Endothelial cell of umbilical vein (primary cell): ENCODE measurements at regions not wholly inside any gene's neighbourhood (a gene's known extent, or its start where the extent isn't known, plus 50 kb on each side); places are given as distances from the start of the nearest gene placed in this dataset.
"Not testable (repeated sequence)": the region's sequence is repeated elsewhere in the genome, so short reads cannot be mapped to it uniquely, and the experiment has no call there.

Source experiments
- BruUV-seq: library from RNA; stranded (reverse); fragments of 400-500 nt; replicated peaks from 2 replicates; lab custom pipeline; 2021; lab: Mats Ljungman, UMichigan
- CTCF ChIA-PET: fragments of 300-600, 350-600 bp; sonication (Branson Sonifier 250); formaldehyde crosslinking; loops from one replicate; lab custom pipeline; 2021; ENCODE audit warnings: antibody characterized with exemption, inconsistent platforms; lab: Charles Lee
- POLR2A ChIA-PET: fragments of 300-600, 350-600 bp; sonication (Branson Sonifier 250); formaldehyde crosslinking; loops from one replicate; lab custom pipeline; 2021; ENCODE audit warnings: antibody characterized with exemption, inconsistent platforms; lab: Charles Lee
- DNase-seq: peaks from one replicate; pipeline ENCODE4 v3.0.0-alpha.2; 2011; ENCODE audit warnings: low read depth, low spot score
- FAIRE-seq: peaks from 2 replicates; lab custom pipeline; 2011; peaks lifted over from hg19 to GRCh38; lab: Jason Lieb, UNC
- H2AFZ ChIP-seq: 2 replicates; pipeline ENCODE4 v1.6.0; 2012; ENCODE audit warnings: low read depth, low read length, control low read depth, inconsistent platforms
- H3K27ac ChIP-seq: 2 replicates; pipeline ENCODE4 v1.5.1; 2011; ENCODE audit warnings: low read depth, mild to moderate bottlenecking, control low read depth, low read length, moderate library complexity; ENCODE audit not compliant: insufficient read depth
- H3K27me3 ChIP-seq, 2 experiments: 2 replicates each; pipeline versions ENCODE4 v1.6.0 to v1.6.1; 2011; ENCODE audit warnings: low read length in 2 of 2, mixed read lengths in 1 of 2; ENCODE audit not compliant: control insufficient read depth in 2 of 2, insufficient read depth in 2 of 2
- H3K36me3 ChIP-seq, 2 experiments: 2 replicates in 1 of 2; 3 replicates in 1 of 2; pipeline ENCODE4 v1.5.1; 2011; ENCODE audit warnings: low read length in 2 of 2, mild to moderate bottlenecking in 1 of 2, moderate library complexity in 1 of 2; ENCODE audit not compliant: control insufficient read depth in 2 of 2, insufficient read depth in 2 of 2; ENCODE audit errors: extremely low read depth in 1 of 2
- H3K4me1 ChIP-seq: 3 replicates; pipeline ENCODE4 v1.5.1; 2011; ENCODE audit warnings: mild to moderate bottlenecking, low read length; ENCODE audit not compliant: control insufficient read depth, insufficient read depth; ENCODE audit errors: extremely low read depth
- H3K4me2 ChIP-seq: 2 replicates; pipeline ENCODE4 v1.6.1; 2011; ENCODE audit warnings: low read length, control low read depth, mixed read lengths; ENCODE audit not compliant: insufficient read depth
- H3K4me3 ChIP-seq, 3 experiments: fragments of 200-600 bp in 1 of 3; sonication (generic), shearing (Covaris generic) in 1 of 3; replicated peaks in 1 of 3; 2 replicates each; pipeline ENCODE4 v1.5.1; 2011 to 2016; ENCODE audit warnings: control low read depth in 3 of 3, low read length in 3 of 3, mild to moderate bottlenecking in 2 of 3, inconsistent platforms in 1 of 3, low read depth in 1 of 3, moderate library complexity in 1 of 3; ENCODE audit not compliant: insufficient read depth in 1 of 3
- H3K79me2 ChIP-seq: 2 replicates; pipeline ENCODE4 v1.6.0; 2012; ENCODE audit warnings: low read length, inconsistent platforms; ENCODE audit not compliant: control insufficient read depth, insufficient read depth
- H3K9ac ChIP-seq: replicated peaks from 2 replicates; pipeline ENCODE3; 2011; ENCODE audit warnings: low read length, control low read depth; ENCODE audit not compliant: insufficient read depth; ENCODE audit errors: extremely low read depth
- H3K9me1 ChIP-seq: replicated peaks from 3 replicates; pipeline ENCODE4 v1.6.0; 2011; ENCODE audit warnings: mild to moderate bottlenecking, low read length; ENCODE audit not compliant: control insufficient read depth, insufficient read depth; ENCODE audit errors: extremely low read depth
- H3K9me3 ChIP-seq: replicated peaks from 2 replicates; pipeline ENCODE4 v1.5.1; 2012; ENCODE audit warnings: low read length, inconsistent platforms; ENCODE audit not compliant: control insufficient read depth, insufficient read depth
- H4K20me1 ChIP-seq: replicated peaks from 2 replicates; pipeline ENCODE3; 2011; ENCODE audit warnings: mild to moderate bottlenecking, low read length; ENCODE audit not compliant: control insufficient read depth, insufficient read depth; ENCODE audit errors: extremely low read depth
- EZH2 ChIP-seq: IDR thresholded peaks from 2 replicates; pipeline ENCODE4 v1.6.1; 2012; ENCODE audit warnings: borderline replicate concordance, low read depth, mild to moderate bottlenecking, moderate library complexity, low read length, inconsistent platforms; ENCODE audit not compliant: severe bottlenecking
- FOS ChIP-seq: IDR thresholded peaks from 2 replicates; pipeline ENCODE4 v1.6.1; 2011; ENCODE audit warnings: mild to moderate bottlenecking, low read length, moderate library complexity, borderline replicate concordance; ENCODE audit not compliant: insufficient read depth
- GATA2 ChIP-seq: IDR thresholded peaks from 2 replicates; pipeline ENCODE4 v1.7.0; 2011; ENCODE audit warnings: low read depth, mild to moderate bottlenecking, moderate library complexity, mixed read lengths, low read length; ENCODE audit not compliant: insufficient read length, insufficient read depth
- JUN ChIP-seq: IDR thresholded peaks from 2 replicates; pipeline ENCODE4 v1.6.1; 2011; ENCODE audit warnings: borderline replicate concordance, low read depth; ENCODE audit not compliant: insufficient read length, insufficient read depth
- MYC ChIP-seq: IDR thresholded peaks from one replicate; pipeline ENCODE4 v1.6.1; 2011; ENCODE audit warnings: mild to moderate bottlenecking, low read depth, low read length
- POLR2A ChIP-seq: IDR thresholded peaks from 2 replicates; pipeline ENCODE4 v1.6.1; 2012; ENCODE audit warnings: low read depth, mild to moderate bottlenecking, control low read depth, low read length
- POLR2AphosphoS5 ChIP-seq: IDR thresholded peaks from 2 replicates; pipeline ENCODE4 v1.6.1; 2012; ENCODE audit warnings: low read depth, mild to moderate bottlenecking, control low read depth, low read length, moderate library complexity; ENCODE audit not compliant: insufficient read depth
- dilution Hi-C: fragments of 300-500 bp; cut with MboI; formaldehyde crosslinking; loops from one replicate; pipeline ENCODE4 v1.15.0; 2019; ENCODE audit warnings: low sequenced_read_pairs; ENCODE audit not compliant: extremely low pct_ligation_motif_present
- intact Hi-C: fragments of 100-400 bp; cut with micrococcal nuclease; formaldehyde crosslinking; loops from one replicate; pipeline ENCODE4 v1.10.0; 2022
- TF ChIP-seq, protein P1 (sequence below): IDR thresholded peaks from 2 replicates; pipeline ENCODE4 v1.6.1; 2011; ENCODE audit not compliant: insufficient read depth, insufficient read length
- TF ChIP-seq, protein P2 (sequence below), 2 donors: IDR thresholded peaks; 1 replicate in 1 of 2; 2 replicates in 1 of 2; pipeline ENCODE4 v1.5.1; 2011; ENCODE audit warnings: low read length in 2 of 2, mild to moderate bottlenecking in 2 of 2, moderate library complexity in 2 of 2, control low read depth in 1 of 2, inconsistent platforms in 1 of 2, low read depth in 1 of 2; ENCODE audit not compliant: insufficient read depth in 1 of 2; ENCODE audit errors: extremely low read depth in 1 of 2

DNA sequence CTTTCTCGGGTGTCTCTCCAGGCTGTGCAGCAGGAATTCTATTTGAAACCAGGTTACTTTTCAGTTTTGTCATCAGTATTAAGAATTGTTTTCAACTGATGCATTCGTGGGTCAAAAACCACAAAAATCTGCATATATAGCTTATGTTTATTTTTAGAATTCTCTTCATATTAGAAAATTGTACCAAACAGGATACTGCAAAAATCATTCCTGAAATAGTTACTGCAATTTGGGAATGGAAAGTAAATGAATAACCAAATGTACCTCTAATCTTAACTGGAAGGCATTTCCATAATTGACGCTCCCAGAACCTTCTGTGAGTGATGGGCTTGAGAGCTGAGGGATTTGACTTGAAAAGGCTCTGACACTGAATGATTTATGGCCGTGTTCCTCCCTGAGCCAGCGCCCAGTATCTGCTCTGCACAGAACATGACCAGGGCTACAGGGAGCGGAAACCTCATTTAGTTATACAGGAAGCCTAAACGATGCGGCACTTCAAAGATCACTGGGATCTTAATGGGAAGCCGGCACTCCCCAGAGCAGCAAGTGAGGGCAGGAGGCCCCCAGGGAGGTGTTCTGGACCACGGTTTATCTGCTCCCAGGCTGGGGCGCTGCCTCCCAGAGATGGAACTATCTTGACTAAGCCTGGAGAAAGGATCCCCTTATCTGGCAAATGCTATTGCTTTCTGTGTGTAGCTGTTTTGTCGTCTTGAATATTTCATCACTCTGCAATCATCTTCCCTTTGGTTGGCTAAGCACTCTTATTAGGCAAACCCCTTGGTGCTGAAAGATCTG is 446.0 kb downstream of the QKI start:
- Histone ChIP-seq H3K36me3 (no peaks in the 10 kb centered on the region), H3K9me3 (no peaks in the 10 kb centered on the region), H3K9me1 (no peaks in the 10 kb centered on the region), H3K79me2 (no peaks in the 10 kb centered on the region), H3K4me2 (no peak overlapping the region), H3K4me3 (no peak overlapping the region), H4K20me1 (no peaks in the 10 kb centered on the region), H3K27ac (no peak overlapping the region), H2AFZ (no peak overlapping the region), H3K27me3 (no peaks in the 10 kb centered on the region), H3K4me1 (no peaks in the 10 kb centered on the region), H3K9ac (no peak overlapping the region)
- intact Hi-C loops (no loop called here), dilution Hi-C loops (no loop called here)
- FAIRE-seq: no peak
- BruUV-seq: no TSS peak
- DNase-seq: no peak
- ChIA-PET CTCF (no interaction called here), POLR2A (no interaction called here)
- TF ChIP-seq FOS: no peak
- TF ChIP-seq, protein P1, sequence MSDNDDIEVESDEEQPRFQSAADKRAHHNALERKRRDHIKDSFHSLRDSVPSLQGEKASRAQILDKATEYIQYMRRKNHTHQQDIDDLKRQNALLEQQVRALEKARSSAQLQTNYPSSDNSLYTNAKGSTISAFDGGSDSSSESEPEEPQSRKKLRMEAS: no peak
- no peak for TF ChIP-seq GATA2
- TF ChIP-seq POLR2AphosphoS5: no peak
- no peak for TF ChIP-seq POLR2A
- TF ChIP-seq JUN: no peak
- TF ChIP-seq MYC: no peak
- TF ChIP-seq, protein P2, sequence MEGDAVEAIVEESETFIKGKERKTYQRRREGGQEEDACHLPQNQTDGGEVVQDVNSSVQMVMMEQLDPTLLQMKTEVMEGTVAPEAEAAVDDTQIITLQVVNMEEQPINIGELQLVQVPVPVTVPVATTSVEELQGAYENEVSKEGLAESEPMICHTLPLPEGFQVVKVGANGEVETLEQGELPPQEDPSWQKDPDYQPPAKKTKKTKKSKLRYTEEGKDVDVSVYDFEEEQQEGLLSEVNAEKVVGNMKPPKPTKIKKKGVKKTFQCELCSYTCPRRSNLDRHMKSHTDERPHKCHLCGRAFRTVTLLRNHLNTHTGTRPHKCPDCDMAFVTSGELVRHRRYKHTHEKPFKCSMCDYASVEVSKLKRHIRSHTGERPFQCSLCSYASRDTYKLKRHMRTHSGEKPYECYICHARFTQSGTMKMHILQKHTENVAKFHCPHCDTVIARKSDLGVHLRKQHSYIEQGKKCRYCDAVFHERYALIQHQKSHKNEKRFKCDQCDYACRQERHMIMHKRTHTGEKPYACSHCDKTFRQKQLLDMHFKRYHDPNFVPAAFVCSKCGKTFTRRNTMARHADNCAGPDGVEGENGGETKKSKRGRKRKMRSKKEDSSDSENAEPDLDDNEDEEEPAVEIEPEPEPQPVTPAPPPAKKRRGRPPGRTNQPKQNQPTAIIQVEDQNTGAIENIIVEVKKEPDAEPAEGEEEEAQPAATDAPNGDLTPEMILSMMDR (IDR thresholded peaks at IDR 0.05; ENCODE audit: extremely low read depth in 1 of 2, insufficient read depth in 1 of 2, low read depth in 1 of 2, low read length in 2 of 2): no peak
- no peak for TF ChIP-seq EZH2

DNA sequence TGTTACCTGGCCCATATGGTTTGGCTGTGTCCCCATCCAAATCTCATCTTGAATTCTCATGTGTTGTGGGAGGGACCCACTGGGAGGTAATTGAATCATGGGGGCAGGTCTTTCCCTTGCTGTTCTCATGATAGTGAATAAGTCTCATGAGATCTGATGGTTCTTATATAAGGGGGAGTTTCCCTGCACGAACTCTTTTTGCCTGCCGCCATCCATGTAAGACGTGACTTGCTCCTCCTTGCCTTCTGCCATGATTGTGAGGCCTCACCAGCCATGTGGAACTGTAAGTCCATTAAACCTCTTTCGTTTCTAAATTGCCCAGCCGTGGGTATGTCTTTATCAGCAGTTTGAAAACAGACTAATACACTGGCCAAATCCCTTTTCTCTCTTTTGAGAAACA is 444.4 kb downstream of the QKI start:
- DNase-seq, H3K4me2 ChIP-seq, H3K27me3 ChIP-seq, H3K9ac ChIP-seq, intact Hi-C loops, FAIRE-seq, dilution Hi-C loops, POLR2A ChIA-PET, BruUV-seq, CTCF ChIA-PET, H3K9me3 ChIP-seq, H3K4me1 ChIP-seq, H3K4me3 ChIP-seq, H4K20me1 ChIP-seq, H2AFZ ChIP-seq, H3K9me1 ChIP-seq, H3K36me3 ChIP-seq, H3K79me2 ChIP-seq, H3K27ac ChIP-seq: not testable (repeated sequence)
